ENCODE measurements at regions not wholly inside any gene's neighbourhood (a gene's known extent, or its start where the extent isn't known, plus 50 kb on each side); places are given as distances from the start of the nearest gene placed in this dataset.

GRCh38 chr14:77985211-77985615 is 185.0 kb upstream of the NRXN3 start:
- no peak for DNase-seq (ENCODE audit: extremely low spot score)
- POLR2A ChIA-PET = no interaction called here
- TF ChIP-seq, protein P1, sequence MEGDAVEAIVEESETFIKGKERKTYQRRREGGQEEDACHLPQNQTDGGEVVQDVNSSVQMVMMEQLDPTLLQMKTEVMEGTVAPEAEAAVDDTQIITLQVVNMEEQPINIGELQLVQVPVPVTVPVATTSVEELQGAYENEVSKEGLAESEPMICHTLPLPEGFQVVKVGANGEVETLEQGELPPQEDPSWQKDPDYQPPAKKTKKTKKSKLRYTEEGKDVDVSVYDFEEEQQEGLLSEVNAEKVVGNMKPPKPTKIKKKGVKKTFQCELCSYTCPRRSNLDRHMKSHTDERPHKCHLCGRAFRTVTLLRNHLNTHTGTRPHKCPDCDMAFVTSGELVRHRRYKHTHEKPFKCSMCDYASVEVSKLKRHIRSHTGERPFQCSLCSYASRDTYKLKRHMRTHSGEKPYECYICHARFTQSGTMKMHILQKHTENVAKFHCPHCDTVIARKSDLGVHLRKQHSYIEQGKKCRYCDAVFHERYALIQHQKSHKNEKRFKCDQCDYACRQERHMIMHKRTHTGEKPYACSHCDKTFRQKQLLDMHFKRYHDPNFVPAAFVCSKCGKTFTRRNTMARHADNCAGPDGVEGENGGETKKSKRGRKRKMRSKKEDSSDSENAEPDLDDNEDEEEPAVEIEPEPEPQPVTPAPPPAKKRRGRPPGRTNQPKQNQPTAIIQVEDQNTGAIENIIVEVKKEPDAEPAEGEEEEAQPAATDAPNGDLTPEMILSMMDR (IDR thresholded peaks at IDR 0.05; ENCODE audit: control extremely low read depth, extremely low read depth, low read depth, missing control alignments) = no peak
- CTCF ChIA-PET = interaction anchor here (1.3 kb wide), 1 partner anchor 10 kb away, joined by 3 read pairs; no protein-coding TSS in a partner anchor

- ChIA-PET POLR2A (no interaction called here), CTCF (no interaction called here)
- TF ChIP-seq, protein P1 (IDR thresholded peaks at IDR 0.05; ENCODE audit: control extremely low read depth, extremely low read depth, low read depth, missing control alignments) = no peak
- DNase-seq (ENCODE audit: extremely low spot score) = no peak
Observed at GRCh38 chr14:77986773-77987172, 183.4 kb upstream of the NRXN3 start.

DNA sequence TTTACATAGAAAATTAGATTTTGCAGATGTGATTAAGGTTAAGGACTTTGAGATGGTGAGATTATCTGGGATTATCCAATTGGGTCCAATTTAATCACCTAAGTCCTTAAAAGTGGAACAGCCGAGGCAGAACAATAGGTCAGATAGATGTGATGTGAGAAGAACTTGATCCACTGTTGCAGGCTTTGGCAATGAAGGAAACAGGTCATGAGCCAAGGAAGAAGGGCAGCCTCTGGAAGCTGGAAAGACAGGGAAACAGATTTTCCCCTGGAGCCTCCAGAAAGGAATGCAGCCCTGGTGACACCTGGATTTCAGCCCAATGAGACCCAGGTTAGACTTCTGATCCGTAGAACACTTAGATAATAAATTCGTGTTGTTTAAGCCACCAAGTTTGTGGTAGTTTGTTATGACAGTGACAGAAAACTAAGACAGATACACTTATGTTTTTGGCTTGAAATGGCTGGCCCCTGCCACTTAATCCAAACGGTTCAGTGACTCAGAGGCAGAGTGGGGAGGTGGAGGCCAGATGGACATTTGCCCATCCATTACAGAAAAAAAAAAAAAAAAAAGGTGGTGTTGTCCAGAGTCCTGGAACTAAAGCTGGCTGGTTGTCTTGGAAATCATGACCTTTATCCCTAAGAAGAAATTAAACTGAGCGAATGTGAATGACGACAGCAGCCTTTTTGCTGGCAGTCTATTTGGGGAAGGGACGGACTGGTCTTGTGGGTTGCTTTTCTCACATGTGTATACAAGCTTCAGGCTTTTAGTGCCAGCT is 181.9 kb upstream of the NRXN3 start:
- ChIA-PET POLR2A (no interaction called here), CTCF (interaction anchor here (0.8 kb wide), 1 partner anchor 12 kb away, joined by 3 read pairs; no protein-coding TSS in a partner anchor)
- TF ChIP-seq, protein P1 (IDR thresholded peaks at IDR 0.05; ENCODE audit: control extremely low read depth, extremely low read depth, low read depth, missing control alignments) = no peak
- no peak for DNase-seq (ENCODE audit: extremely low spot score)

DNA sequence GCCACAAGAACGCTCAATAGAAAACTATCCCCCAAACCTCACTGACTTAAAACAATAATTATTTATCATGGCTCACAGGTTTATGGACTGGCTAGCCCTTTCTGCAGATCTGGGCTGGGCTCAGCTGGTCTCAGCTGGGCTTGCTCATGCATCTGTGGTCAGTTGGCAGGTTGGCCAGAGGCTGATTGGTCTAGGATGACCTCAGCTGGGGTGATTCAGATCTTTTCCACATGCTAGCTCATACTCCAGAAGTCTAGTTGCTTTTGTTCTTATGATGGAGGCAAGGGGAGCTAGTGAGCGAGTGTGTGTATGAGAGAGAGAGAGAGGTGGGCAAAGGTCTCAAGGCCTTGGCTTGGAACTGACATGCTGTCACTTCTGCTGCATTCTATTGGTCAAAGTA is 181.2 kb upstream of the NRXN3 start:
- DNase-seq (ENCODE audit: extremely low spot score) = no peak
- CTCF ChIA-PET = no interaction called here

DNA sequence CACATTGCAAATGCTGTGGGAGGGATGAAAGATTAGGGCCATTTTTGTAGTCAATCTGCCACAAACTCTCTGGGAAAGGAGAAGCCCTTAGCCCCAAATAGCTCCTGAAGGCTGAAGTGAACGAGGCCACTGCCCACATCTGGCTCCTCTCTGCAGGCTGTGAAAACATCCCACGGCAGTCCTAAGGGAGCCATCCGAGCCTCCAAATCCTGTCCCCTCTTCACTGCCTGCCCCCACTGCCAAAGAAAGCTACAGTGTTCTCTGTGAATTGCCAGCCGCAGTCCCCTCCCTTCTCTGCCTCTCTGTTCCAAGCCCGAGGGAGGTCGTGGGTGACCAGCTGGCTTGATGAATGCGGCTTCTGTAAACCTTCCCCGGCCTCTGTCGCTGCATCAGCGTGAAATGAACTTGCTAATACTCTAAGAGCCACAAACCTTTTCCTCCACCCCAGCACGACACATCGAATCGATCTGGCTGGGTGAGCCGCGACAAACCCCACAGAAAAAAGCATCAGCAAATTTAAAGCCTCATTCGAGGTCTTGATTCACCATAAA is 180.7 kb upstream of the NRXN3 start:
- ChIA-PET POLR2A (no interaction called here), CTCF (no interaction called here)

More for the DNA sequence above, 181.2 kb upstream of the NRXN3 start:
- TF ChIP-seq, protein P1 (IDR thresholded peaks at IDR 0.05; ENCODE audit: control extremely low read depth, extremely low read depth, low read depth, missing control alignments) = no peak
- POLR2A ChIA-PET = no interaction called here

GRCh38 chr14:77990337-77990736 is 179.8 kb upstream of the NRXN3 start:
- no peak for DNase-seq (ENCODE audit: extremely low spot score)
- TF ChIP-seq, protein P1 (IDR thresholded peaks at IDR 0.05; ENCODE audit: control extremely low read depth, extremely low read depth, low read depth, missing control alignments) = no peak
- POLR2A ChIA-PET = no interaction called here
- CTCF ChIA-PET = no interaction called here

More for the DNA sequence above, 180.7 kb upstream of the NRXN3 start:
- DNase-seq (ENCODE audit: extremely low spot score) = no peak
- TF ChIP-seq, protein P1 (IDR thresholded peaks at IDR 0.05; ENCODE audit: control extremely low read depth, extremely low read depth, low read depth, missing control alignments) = no peak

Measured in GM10248 (cell line).